ENCODE measurements at regions not wholly inside any gene's neighbourhood (a gene's known extent, or its start where the extent isn't known, plus 50 kb on each side); places are given as distances from the start of the nearest gene placed in this dataset.

DNA sequence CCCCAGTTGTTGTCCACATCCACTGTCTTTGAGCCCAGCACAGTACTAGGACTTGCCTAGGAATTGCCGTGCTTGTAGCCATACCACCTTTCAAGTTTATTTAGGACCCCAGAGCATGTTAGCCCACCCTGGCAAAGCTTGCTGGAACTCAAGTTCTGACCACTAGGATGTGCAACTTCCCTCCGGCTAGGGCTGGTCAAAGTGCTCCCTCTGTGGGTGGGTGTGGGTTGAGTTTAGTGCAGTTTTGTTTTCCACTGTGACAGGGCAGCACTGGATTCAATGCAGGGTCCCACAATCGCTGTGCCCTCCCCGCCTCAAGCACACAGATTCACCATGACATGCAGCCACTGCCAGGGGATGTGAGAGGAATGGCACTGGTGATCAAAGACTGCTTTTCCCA lies 96.0 kb downstream of the RASGEF1B start:
- no peak for TF ChIP-seq POLR2A (IDR thresholded peaks at IDR 0.05; ENCODE audit: low read depth, low read length)
- TF ChIP-seq, protein P1, sequence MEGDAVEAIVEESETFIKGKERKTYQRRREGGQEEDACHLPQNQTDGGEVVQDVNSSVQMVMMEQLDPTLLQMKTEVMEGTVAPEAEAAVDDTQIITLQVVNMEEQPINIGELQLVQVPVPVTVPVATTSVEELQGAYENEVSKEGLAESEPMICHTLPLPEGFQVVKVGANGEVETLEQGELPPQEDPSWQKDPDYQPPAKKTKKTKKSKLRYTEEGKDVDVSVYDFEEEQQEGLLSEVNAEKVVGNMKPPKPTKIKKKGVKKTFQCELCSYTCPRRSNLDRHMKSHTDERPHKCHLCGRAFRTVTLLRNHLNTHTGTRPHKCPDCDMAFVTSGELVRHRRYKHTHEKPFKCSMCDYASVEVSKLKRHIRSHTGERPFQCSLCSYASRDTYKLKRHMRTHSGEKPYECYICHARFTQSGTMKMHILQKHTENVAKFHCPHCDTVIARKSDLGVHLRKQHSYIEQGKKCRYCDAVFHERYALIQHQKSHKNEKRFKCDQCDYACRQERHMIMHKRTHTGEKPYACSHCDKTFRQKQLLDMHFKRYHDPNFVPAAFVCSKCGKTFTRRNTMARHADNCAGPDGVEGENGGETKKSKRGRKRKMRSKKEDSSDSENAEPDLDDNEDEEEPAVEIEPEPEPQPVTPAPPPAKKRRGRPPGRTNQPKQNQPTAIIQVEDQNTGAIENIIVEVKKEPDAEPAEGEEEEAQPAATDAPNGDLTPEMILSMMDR (conservative IDR thresholded peaks at IDR 0.05; ENCODE audit: low read depth, low read length): no peak; the same call in 1 of the 2 replicates
- no peak for TF ChIP-seq RAD21 (IDR thresholded peaks at IDR 0.05; ENCODE audit: low read length)
- TF ChIP-seq MXI1 (IDR thresholded peaks at IDR 0.05; ENCODE audit: borderline replicate concordance, low read depth, low read length): no peak
- TF ChIP-seq RFX5 (IDR thresholded peaks at IDR 0.05; ENCODE audit: low read depth, low read length): no peak
- TF ChIP-seq, protein P2, sequence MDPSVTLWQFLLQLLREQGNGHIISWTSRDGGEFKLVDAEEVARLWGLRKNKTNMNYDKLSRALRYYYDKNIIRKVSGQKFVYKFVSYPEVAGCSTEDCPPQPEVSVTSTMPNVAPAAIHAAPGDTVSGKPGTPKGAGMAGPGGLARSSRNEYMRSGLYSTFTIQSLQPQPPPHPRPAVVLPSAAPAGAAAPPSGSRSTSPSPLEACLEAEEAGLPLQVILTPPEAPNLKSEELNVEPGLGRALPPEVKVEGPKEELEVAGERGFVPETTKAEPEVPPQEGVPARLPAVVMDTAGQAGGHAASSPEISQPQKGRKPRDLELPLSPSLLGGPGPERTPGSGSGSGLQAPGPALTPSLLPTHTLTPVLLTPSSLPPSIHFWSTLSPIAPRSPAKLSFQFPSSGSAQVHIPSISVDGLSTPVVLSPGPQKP (IDR thresholded peaks at IDR 0.05; ENCODE audit: borderline replicate concordance, low read depth, low read length): no peak
- TF ChIP-seq SMC3 (IDR thresholded peaks at IDR 0.05; ENCODE audit: low read depth, low read length): no peak
- no peak for TF ChIP-seq NFE2L2 (IDR thresholded peaks at IDR 0.05; ENCODE audit: low read depth, low read length)
- no peak for TF ChIP-seq MAFK (IDR thresholded peaks at IDR 0.05; ENCODE audit: low read depth, low read length)
- no peak for TF ChIP-seq CHD1 (IDR thresholded peaks at IDR 0.05; ENCODE audit: low read depth, low read length)
